ENCODE measurements at regions not wholly inside any gene's neighbourhood (a gene's known extent, or its start where the extent isn't known, plus 50 kb on each side); places are given as distances from the start of the nearest gene placed in this dataset.

- TF ChIP-seq, protein P1, sequence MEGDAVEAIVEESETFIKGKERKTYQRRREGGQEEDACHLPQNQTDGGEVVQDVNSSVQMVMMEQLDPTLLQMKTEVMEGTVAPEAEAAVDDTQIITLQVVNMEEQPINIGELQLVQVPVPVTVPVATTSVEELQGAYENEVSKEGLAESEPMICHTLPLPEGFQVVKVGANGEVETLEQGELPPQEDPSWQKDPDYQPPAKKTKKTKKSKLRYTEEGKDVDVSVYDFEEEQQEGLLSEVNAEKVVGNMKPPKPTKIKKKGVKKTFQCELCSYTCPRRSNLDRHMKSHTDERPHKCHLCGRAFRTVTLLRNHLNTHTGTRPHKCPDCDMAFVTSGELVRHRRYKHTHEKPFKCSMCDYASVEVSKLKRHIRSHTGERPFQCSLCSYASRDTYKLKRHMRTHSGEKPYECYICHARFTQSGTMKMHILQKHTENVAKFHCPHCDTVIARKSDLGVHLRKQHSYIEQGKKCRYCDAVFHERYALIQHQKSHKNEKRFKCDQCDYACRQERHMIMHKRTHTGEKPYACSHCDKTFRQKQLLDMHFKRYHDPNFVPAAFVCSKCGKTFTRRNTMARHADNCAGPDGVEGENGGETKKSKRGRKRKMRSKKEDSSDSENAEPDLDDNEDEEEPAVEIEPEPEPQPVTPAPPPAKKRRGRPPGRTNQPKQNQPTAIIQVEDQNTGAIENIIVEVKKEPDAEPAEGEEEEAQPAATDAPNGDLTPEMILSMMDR (IDR thresholded peaks at IDR 0.05; ENCODE audit: control insufficient read depth, extremely low read depth, insufficient read depth), result no peak
- no peak for DNase-seq (ENCODE audit: low read depth)
- H3K4me3 ChIP-seq (ENCODE audit: low read depth, low read length), result no peak overlapping the region
Measured at GRCh38 chr4:165610679-165611437, 232.1 kb downstream of the CPE start.

GRCh38 chr4:165612936-165613335 lies 234.1 kb downstream of the CPE start:
- TF ChIP-seq, protein P1 (IDR thresholded peaks at IDR 0.05; ENCODE audit: control insufficient read depth, extremely low read depth, insufficient read depth), result no peak
- H3K4me3 ChIP-seq (ENCODE audit: low read depth, low read length), result no peak overlapping the region
- DNase-seq (ENCODE audit: low read depth), result no peak

- H3K4me3 ChIP-seq (ENCODE audit: low read depth, low read length), result no peak overlapping the region
- TF ChIP-seq, protein P1 (IDR thresholded peaks at IDR 0.05; ENCODE audit: control insufficient read depth, extremely low read depth, insufficient read depth), result no peak
Measured at GRCh38 chr4:165613581-165613980, 234.8 kb downstream of the CPE start.

GRCh38 chr4:165620913-165621312 lies 242.1 kb downstream of the CPE start:
- no peak for DNase-seq (ENCODE audit: low read depth)
- H3K4me3 ChIP-seq (ENCODE audit: low read depth, low read length), result no peak overlapping the region
- TF ChIP-seq, protein P1 (IDR thresholded peaks at IDR 0.05; ENCODE audit: control insufficient read depth, extremely low read depth, insufficient read depth), result no peak

More at GRCh38 chr4:165613581-165613980, 234.8 kb downstream of the CPE start:
- no peak for DNase-seq (ENCODE audit: low read depth)

GRCh38 chr4:165621983-165622382 lies 243.2 kb downstream of the CPE start:
- H3K4me3 ChIP-seq (ENCODE audit: low read depth, low read length), result no peak overlapping the region
- no peak for DNase-seq (ENCODE audit: low read depth)
- TF ChIP-seq, protein P1 (IDR thresholded peaks at IDR 0.05; ENCODE audit: control insufficient read depth, extremely low read depth, insufficient read depth), result no peak

DNA sequence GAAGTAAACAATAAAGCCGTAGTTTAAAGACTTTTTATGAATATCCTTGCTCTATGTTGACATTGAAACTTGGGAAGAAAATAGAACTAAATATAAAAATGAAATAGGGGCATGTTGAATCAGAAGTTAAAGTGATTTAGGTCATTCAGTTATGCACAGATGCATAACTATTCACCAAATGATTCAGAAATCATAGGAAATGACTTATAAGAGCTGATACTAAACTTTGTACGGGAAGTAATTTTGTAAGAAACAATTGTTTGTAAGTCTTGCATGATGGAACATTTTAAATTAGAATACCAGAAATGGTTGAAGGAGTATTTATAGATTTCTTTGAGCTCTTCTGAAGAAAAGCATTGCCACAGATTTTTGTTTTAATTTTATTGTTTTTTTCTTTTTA lies 246.5 kb downstream of the CPE start:
- TF ChIP-seq, protein P1 (IDR thresholded peaks at IDR 0.05; ENCODE audit: control insufficient read depth, extremely low read depth, insufficient read depth), result no peak
- DNase-seq (ENCODE audit: low read depth), result no peak
- H3K4me3 ChIP-seq (ENCODE audit: low read depth, low read length), result no peak overlapping the region

GRCh38 chr4:165626316-165626715 lies 246.7 kb upstream of the TLL1 start:
- no peak for DNase-seq (ENCODE audit: low read depth)
- H3K4me3 ChIP-seq (ENCODE audit: low read depth, low read length), result no peak overlapping the region
- TF ChIP-seq, protein P1 (IDR thresholded peaks at IDR 0.05; ENCODE audit: control insufficient read depth, extremely low read depth, insufficient read depth), result no peak

Measured in LNCaP clone FGC (cell line).